Activated CD8-positive, alpha-beta memory T cell treated with anti-CD3 and anti-CD28 coated beads, Interleukin-2, amount 10 ng/mL, durations not matched to agents 7 days and 5 days (primary cell): ENCODE measurements at regions not wholly inside any gene's neighbourhood (a gene's known extent, or its start where the extent isn't known, plus 50 kb on each side); places are given as distances from the start of the nearest gene placed in this dataset.

Experiments
- ATAC-seq: fragments of 150-1000 bp; cut with Tn5 transposase; one replicate; pipeline ENCODE4 v1.10.0; 2021; ENCODE audit warnings: moderate library complexity
- CTCF ChIA-PET: fragments of 350-600 bp; sonication (Branson Sonifier 250); formaldehyde crosslinking; loops from one replicate; lab custom pipeline; 2021; ENCODE audit warnings: antibody characterized with exemption; lab: Charles Lee
- DNase-seq: peaks from one replicate; pipeline ENCODE4 v3.0.0-alpha.2; 2020
- H3K27ac Mint-ChIP-seq: one replicate; pipeline ENCODE4 v1.8.0; 2021; ENCODE audit warnings: mild to moderate bottlenecking, mixed read lengths
- H3K27me3 Mint-ChIP-seq: one replicate; pipeline ENCODE4 v1.8.0; 2021; ENCODE audit warnings: mixed read lengths
- H3K36me3 Mint-ChIP-seq: one replicate; pipeline ENCODE4 v1.8.0; 2021; ENCODE audit warnings: mild to moderate bottlenecking, mixed read lengths
- H3K4me1 Mint-ChIP-seq: one replicate; pipeline ENCODE4 v1.8.0; 2021; ENCODE audit warnings: mixed read lengths
- H3K4me3 Mint-ChIP-seq: one replicate; pipeline ENCODE4 v1.8.0; 2021; ENCODE audit warnings: mild to moderate bottlenecking, moderate library complexity, mixed read lengths
- H3K9me3 Mint-ChIP-seq: one replicate; pipeline ENCODE4 v1.8.0; 2022; ENCODE audit warnings: low read depth, mixed read lengths

DNA sequence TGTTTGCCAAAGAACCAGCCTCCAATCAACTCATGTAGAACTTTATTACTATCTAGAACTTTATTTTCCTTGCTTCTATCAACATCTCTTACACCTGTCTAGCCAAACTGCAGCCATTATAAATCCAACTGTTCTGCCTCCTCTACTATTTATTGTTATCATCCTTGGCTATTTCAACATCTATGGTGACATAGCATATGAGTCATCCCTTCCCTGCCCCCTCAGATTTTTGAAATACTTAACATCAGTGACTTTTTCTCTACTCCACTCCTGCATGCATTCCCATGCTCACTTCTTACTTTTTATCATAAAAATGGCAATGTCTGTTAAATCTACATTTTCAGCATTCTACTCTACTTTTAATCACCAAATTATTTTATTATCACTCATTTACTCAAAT lies 544.9 kb upstream of the NEGR1 start:
- H3K36me3 Mint-ChIP-seq = no peaks in the 10 kb centered on the region

DNA sequence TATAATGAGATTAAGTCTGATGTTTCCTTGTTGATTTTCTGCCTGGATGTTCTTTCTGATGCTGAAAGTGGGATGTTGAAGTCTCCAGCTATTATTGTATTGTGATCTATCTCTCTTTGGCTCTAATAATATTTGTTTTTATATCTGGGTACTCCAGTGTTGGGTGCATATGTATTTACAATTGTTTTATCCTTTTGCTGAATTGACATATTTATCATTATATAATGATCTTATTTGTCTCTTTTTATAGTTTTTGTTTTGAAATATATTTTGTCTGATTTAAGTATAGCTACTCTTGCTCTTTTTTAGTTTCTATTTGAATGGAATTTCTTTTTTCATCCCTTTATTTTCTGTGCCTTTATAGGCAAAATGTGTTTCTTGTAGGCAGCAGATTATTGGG lies 522.2 kb upstream of the NEGR1 start:
- H3K9me3 Mint-ChIP-seq = peaks cover 5% of the 10 kb centered on the region
- no peaks in the 10 kb centered on the region for H3K4me1 Mint-ChIP-seq
- no peak overlapping the region for H3K4me3 Mint-ChIP-seq
- no peak for DNase-seq
- H3K27ac Mint-ChIP-seq = no peak overlapping the region
- no peaks in the 10 kb centered on the region for H3K27me3 Mint-ChIP-seq
- no peak for ATAC-seq
- no peaks in the 10 kb centered on the region for H3K36me3 Mint-ChIP-seq
- CTCF ChIA-PET = no interaction called here

More for the DNA sequence above, 544.9 kb upstream of the NEGR1 start:
- H3K9me3 Mint-ChIP-seq = peaks cover 10% of the 10 kb centered on the region
- DNase-seq = no peak
- CTCF ChIA-PET = no interaction called here
- no peaks in the 10 kb centered on the region for H3K4me1 Mint-ChIP-seq
- ATAC-seq = no peak
- no peak overlapping the region for H3K4me3 Mint-ChIP-seq
- no peaks in the 10 kb centered on the region for H3K27me3 Mint-ChIP-seq
- no peak overlapping the region for H3K27ac Mint-ChIP-seq

DNA sequence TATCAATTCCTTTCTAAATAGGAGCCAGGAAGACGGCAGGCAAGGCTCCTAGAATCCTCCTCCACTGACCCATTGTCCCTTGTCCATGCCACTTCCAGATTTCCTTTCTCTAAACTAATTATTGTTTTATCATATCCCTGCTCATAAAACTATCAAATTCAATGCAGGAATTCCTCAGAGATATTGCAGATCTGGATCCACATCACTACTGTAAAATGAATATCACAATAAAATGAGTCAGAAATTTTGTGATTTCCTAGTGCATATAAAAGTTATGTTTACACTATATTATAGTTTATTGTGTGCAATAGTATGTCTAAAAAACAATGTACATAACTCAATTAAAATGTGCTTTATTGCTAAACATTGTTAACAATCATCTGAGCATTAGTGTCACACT lies 498.7 kb upstream of the NEGR1 start:
- no peak overlapping the region for H3K4me3 Mint-ChIP-seq
- no peak for ATAC-seq
- peaks cover 3% of the 10 kb centered on the region for H3K9me3 Mint-ChIP-seq
- H3K36me3 Mint-ChIP-seq = no peaks in the 10 kb centered on the region
- no peak overlapping the region for H3K27ac Mint-ChIP-seq
- no peaks in the 10 kb centered on the region for H3K4me1 Mint-ChIP-seq
- CTCF ChIA-PET = no interaction called here
- DNase-seq = no peak
- H3K27me3 Mint-ChIP-seq = no peaks in the 10 kb centered on the region

DNA sequence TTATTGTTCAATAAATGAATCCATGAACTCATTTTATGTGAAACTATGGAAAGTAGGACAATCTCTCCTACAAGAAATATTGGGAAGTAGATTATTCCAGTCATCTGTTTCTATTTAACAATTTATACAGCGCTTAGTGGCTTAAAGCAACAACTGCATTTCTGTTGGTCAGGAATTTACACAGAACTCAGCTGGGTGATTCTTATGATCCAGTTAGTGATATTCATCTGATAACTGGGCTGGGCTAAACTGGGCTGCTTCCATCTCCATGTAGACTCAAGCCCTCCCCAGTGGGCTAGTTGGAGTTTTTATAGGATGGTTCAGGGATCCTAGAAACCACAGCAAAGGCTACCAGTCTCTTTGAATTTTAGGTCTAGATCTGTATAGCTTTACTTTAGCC lies 497.9 kb upstream of the NEGR1 start:
- Mint-ChIP-seq H3K4me1 (no peaks in the 10 kb centered on the region), H3K4me3 (no peak overlapping the region), H3K27ac (no peak overlapping the region), H3K27me3 (no peaks in the 10 kb centered on the region), H3K36me3 (no peaks in the 10 kb centered on the region), H3K9me3 (peaks cover 2% of the 10 kb centered on the region)
- ATAC-seq (no peak), DNase-seq (no peak)
- CTCF ChIA-PET = no interaction called here

DNA sequence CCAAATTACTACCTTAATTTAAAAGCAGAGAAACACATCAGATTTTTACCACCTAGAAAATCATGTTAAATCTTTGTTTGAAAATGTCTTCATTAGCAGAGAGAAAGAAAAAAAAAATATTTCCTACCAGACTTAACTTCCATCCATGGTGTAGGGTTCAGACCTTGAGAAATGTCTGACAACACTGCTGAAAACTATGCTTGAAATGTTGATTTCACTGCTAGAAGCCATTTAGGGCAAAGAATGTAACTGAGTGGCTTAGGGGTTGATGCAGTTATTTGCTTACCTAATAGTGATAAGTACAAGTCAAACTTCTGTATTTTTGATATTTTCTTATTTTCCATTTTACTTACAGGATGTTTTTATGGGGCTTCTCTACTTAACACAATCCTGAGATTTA lies 495.6 kb upstream of the NEGR1 start:
- CTCF ChIA-PET = no interaction called here
- Mint-ChIP-seq H3K27me3 (no peaks in the 10 kb centered on the region), H3K36me3 (no peaks in the 10 kb centered on the region), H3K4me1 (no peaks in the 10 kb centered on the region), H3K4me3 (no peak overlapping the region), H3K9me3 (peaks cover 3% of the 10 kb centered on the region), H3K27ac (no peak overlapping the region)
- no peak for DNase-seq
- no peak for ATAC-seq

DNA sequence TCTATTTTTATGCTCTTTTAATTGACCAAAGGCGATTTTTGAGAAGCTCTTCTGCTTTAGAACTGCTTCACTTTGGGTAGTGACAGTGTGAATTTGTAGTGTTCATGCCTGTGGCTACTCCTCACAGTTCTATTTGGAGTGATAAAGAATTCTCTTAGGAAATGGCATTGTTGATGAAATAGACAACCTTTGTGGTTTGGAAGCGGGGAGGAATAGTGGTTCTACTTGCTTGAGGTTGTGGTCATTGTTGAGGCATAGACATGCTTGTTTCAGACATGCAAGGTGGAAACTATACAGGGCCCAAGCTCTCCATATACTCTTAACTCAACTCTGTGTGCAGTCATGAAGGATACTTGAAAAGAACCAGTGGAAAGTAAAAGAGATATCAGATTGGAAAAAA lies 481.1 kb upstream of the NEGR1 start:
- DNase-seq = no peak
- no peaks in the 10 kb centered on the region for H3K36me3 Mint-ChIP-seq
- CTCF ChIA-PET = no interaction called here
- peaks cover 3% of the 10 kb centered on the region for H3K9me3 Mint-ChIP-seq
- no peak overlapping the region for H3K27ac Mint-ChIP-seq
- no peaks in the 10 kb centered on the region for H3K4me1 Mint-ChIP-seq
- ATAC-seq = no peak
- no peaks in the 10 kb centered on the region for H3K27me3 Mint-ChIP-seq
- no peak overlapping the region for H3K4me3 Mint-ChIP-seq

DNA sequence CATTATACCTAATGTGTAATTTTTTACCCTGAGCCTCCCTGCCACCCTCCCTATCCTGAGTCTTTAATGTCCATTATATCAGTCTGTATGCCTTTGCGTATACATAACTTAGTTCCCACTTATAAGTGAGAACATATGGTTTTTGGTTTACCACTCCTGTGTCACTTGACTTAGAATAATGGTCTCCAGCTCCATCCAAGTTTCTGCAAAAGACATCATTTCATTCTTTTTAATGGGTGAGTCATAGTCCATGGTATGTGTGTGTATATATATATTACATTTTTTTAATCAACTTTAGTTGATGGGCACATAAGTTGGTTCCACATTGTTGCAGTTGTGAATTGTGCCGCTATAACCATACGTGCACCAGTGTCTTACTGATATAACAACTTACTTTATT lies 477.1 kb upstream of the NEGR1 start:
- Mint-ChIP-seq H3K27ac (no peak overlapping the region), H3K27me3 (no peaks in the 10 kb centered on the region), H3K9me3 (peaks cover 3% of the 10 kb centered on the region), H3K4me3 (no peak overlapping the region), H3K36me3 (no peaks in the 10 kb centered on the region), H3K4me1 (no peaks in the 10 kb centered on the region)
- no peak for ATAC-seq
- DNase-seq = no peak
- CTCF ChIA-PET = no interaction called here

DNA sequence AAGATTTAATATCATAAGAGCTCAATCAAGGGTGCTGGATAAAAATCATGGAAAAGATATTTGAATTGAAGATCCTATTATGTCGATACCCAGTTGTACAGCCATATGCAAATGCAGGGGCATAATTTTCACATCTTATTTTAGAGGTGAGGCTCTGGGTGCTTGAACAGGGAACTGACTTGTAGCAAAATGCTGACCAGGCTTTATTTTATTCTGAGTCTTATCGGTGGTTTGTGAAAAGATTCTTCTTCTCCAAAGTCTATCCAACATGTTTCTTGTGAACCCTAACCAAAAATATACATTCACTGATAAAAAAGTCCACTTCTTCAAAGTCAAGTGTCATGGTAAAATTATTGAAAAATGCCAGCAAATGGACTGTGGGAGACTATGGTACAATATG lies 475.5 kb upstream of the NEGR1 start:
- Mint-ChIP-seq H3K36me3 (no peaks in the 10 kb centered on the region), H3K9me3 (peaks cover 3% of the 10 kb centered on the region), H3K4me3 (no peak overlapping the region), H3K27me3 (no peaks in the 10 kb centered on the region), H3K27ac (no peak overlapping the region), H3K4me1 (no peaks in the 10 kb centered on the region)
- CTCF ChIA-PET = interaction anchor here (1.9 kb wide), 1 partner anchor 9 kb away, joined by 4 read pairs; no protein-coding TSS in a partner anchor
- DNase-seq = no peak
- no peak for ATAC-seq

DNA sequence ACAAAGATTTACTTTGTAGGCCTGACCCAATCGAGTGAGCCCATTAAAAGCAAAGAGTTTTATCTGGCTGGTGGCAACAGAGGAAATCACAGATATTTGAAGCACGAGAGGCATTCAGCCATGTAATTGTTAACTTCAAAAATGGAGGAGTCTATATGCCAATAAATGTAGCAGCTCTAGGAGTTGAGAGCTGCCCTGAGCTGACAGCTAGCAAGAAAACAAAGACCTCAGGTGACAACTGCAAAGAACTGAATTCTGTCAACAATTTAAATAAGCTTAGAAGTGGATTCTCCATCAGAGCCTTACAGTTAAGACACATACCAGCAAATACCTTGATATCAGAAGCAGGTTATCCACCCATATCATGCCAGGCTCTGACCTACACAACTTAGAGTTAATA lies 463.1 kb upstream of the NEGR1 start:
- no peaks in the 10 kb centered on the region for H3K27me3 Mint-ChIP-seq
- no peaks in the 10 kb centered on the region for H3K36me3 Mint-ChIP-seq
- no peak for DNase-seq
- no peaks in the 10 kb centered on the region for H3K4me1 Mint-ChIP-seq
- CTCF ChIA-PET = no interaction called here
- no peak overlapping the region for H3K27ac Mint-ChIP-seq
- peaks cover 9% of the 10 kb centered on the region for H3K9me3 Mint-ChIP-seq
- ATAC-seq = no peak
- no peak overlapping the region for H3K4me3 Mint-ChIP-seq

DNA sequence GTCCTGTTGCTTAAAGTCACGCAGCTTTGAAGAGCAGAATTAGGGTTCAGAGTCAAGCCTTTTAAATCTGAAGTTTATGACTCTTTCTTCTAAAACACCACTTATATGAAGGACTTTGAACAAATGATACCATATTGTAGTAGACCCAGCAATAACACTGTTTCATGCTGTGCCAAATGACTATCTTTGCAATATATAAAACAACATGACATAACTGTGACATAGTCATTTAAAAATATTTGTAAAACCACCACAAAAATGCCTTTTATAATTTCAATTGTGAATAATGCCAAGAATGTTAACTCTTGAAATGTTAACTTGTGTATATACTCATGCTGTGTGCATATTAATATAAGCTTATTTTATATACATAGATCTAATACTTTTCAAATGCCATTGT lies 452.1 kb upstream of the NEGR1 start:
- no peaks in the 10 kb centered on the region for H3K27me3 Mint-ChIP-seq
- CTCF ChIA-PET = no interaction called here
- ATAC-seq = no peak

DNA sequence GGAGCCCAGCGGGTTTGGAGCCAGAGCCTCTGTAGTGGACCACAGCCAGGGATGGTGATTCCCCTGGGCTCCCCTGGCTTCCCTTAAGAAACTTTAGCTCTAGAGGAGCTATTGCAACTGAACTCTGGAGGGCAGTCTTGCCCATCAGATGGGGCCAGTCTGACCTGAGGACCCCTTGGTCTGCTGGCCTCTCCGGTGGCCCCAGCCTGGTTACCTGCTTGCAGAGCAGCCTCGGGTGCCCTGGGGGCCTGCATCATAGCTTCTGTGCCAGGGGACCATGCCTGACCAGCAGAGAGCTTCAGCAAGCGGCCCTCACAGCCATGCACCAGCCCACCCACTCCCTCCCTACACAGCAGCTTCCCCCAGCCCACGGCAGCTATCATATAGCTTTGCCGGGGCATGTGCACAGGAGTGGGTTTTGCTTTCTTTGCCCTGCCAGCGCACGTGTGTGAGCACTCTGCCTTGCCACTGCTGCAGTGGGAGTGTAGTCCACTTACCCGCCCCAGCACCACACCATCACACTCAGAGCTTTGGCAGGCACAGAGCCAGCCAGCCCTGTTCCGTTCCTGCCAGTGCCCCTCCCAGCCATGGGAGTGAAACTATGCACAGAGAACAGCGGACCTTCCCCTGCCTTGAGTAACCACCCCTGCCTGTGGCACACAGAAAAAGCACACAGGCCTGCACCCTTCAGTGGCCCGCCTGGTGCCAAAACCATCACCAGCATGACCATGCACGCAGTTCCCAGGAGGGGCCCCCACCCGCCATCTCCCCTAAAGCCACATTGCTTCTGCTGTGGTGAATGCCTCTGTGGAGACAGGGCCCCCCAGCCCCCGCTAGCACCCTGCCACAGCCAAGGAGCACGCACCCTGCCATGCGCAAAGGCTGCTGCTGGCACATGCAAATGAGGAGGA lies 442.9 kb upstream of the NEGR1 start:
- Mint-ChIP-seq H3K9me3 (no peaks in the 10 kb centered on the region), H3K27ac (no peak overlapping the region), H3K4me3 (no peak overlapping the region), H3K4me1 (no peaks in the 10 kb centered on the region), H3K27me3 (no peaks in the 10 kb centered on the region), H3K36me3 (no peaks in the 10 kb centered on the region)
- DNase-seq = no peak
- no peak for ATAC-seq
- CTCF ChIA-PET = no interaction called here

More for the DNA sequence above, 452.1 kb upstream of the NEGR1 start:
- Mint-ChIP-seq H3K27ac (no peak overlapping the region), H3K9me3 (peaks cover 6% of the 10 kb centered on the region), H3K36me3 (no peaks in the 10 kb centered on the region), H3K4me1 (no peaks in the 10 kb centered on the region), H3K4me3 (no peak overlapping the region)
- DNase-seq = no peak

DNA sequence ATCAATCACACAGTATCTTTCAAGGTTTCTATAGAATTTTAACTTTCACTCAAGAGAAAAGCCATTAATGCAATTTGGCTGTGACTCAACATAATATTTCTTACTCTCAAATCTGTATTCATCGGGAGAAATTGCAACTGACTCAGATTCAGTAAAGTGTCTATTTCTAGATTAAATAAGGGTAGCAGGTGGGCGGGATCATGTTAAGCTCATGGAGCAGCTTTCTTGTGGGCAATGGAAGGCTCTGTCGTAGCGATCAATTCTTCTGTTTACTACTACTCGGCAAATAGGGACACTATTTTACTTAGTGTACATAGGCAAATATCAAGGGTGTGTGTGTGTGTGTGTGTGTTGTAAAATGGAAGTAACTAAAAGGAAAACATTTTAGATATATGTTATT lies 423.6 kb upstream of the NEGR1 start:
- no peaks in the 10 kb centered on the region for H3K36me3 Mint-ChIP-seq
- no peaks in the 10 kb centered on the region for H3K4me1 Mint-ChIP-seq
- CTCF ChIA-PET = interaction anchor here (0.7 kb wide), 1 partner anchor 111 kb away, joined by 4 read pairs; no protein-coding TSS in a partner anchor
- no peak overlapping the region for H3K4me3 Mint-ChIP-seq
- H3K27me3 Mint-ChIP-seq = no peaks in the 10 kb centered on the region
- H3K9me3 Mint-ChIP-seq = peaks cover 8% of the 10 kb centered on the region
- no peak for ATAC-seq
- H3K27ac Mint-ChIP-seq = no peak overlapping the region
- no peak for DNase-seq

DNA sequence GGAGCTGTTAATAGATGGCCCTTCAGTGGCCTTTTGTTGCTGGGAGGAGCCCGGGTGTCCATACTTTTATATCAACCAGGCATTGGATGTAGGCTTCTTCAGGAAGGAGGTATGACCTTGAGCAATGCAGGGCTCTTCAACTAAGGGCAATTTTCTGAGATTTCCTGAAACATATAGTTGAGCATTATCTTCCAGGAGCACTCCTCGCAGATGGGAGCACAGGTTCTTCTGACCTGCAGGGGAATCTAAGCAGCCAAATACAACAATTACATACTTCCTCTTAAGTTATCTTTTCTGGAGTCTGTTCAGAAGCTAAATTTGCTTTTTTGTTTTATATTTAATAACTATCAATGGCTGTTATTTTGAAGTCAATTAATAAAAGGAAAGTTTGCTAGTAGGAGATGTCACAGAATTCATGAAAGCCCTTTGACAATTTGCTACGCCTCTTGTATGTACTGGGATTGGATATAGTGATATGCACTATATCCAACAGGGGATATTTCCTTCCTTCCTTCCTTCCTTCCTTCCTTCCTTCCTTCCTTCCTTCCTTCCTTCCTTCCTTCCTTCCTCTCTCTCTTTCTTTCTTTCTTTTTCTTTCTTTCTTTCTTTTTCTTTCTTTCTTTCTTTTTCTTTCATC lies 422.6 kb upstream of the NEGR1 start:
- no peak for DNase-seq
- no peak for ATAC-seq
- H3K4me1 Mint-ChIP-seq = no peaks in the 10 kb centered on the region
- H3K27me3 Mint-ChIP-seq = no peaks in the 10 kb centered on the region
- CTCF ChIA-PET = interaction anchor here (0.7 kb wide), 1 partner anchor 111 kb away, joined by 4 read pairs; no protein-coding TSS in a partner anchor
- no peak overlapping the region for H3K27ac Mint-ChIP-seq
- H3K36me3 Mint-ChIP-seq = no peaks in the 10 kb centered on the region
- H3K9me3 Mint-ChIP-seq = peaks cover 5% of the 10 kb centered on the region
- no peak overlapping the region for H3K4me3 Mint-ChIP-seq

DNA sequence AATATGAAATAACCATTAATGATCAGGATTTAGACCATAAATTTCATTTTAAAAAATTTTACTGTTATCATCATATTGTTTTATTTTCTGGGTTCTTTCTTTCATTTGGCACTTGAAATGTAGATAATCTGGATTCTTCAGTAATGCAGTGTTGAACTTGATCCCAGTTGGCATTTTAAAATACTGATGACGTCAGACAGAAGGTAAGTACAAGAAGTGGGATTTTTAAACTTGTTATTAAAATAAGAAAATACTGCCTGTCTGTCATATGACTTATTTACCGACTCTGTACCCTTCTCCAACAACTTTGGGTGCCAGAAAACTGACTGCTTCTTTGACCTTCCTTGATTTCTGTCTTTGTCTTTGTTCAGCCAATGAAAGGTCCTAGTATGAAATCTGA lies 415.1 kb upstream of the NEGR1 start:
- CTCF ChIA-PET = no interaction called here
- no peak overlapping the region for H3K4me3 Mint-ChIP-seq
- ATAC-seq (no peak), DNase-seq (no peak)
- H3K27ac Mint-ChIP-seq = no peak overlapping the region
- no peaks in the 10 kb centered on the region for H3K36me3 Mint-ChIP-seq
- H3K9me3 Mint-ChIP-seq = peaks cover 16% of the 10 kb centered on the region
- no peaks in the 10 kb centered on the region for H3K27me3 Mint-ChIP-seq
- H3K4me1 Mint-ChIP-seq = no peaks in the 10 kb centered on the region
